Natural killer cell treated with Interleukin-12 subunit alpha and Interleukin-12 subunit beta and Interleukin-15 and Interleukin-18, amount 100 ng/mL, for 72 hours (primary cell): ENCODE measurements at regions not wholly inside any gene's neighbourhood (a gene's known extent, or its start where the extent isn't known, plus 50 kb on each side); places are given as distances from the start of the nearest gene placed in this dataset.
"Not testable (repeated sequence)": the region's sequence is repeated elsewhere in the genome, so short reads cannot be mapped to it uniquely, and the experiment has no call there.

Experiments
- ATAC-seq, 2 donors: fragments of 150-1000 bp; cut with Tn5 transposase in 1 of 2; sonication (Bioruptor Pico), chemical (Tn5 transposase) in 1 of 2; 2 replicates each; pipeline ENCODE4 v1.10.0; 2021
- DNase-seq: peaks from one replicate; pipeline ENCODE4 v3.0.0; 2022; ENCODE audit warnings: low spot score
- H3K27ac Mint-ChIP-seq, 2 donors: 1 replicate in 1 of 2; 2 replicates in 1 of 2; pipeline ENCODE4 v1.8.0; 2022; ENCODE audit warnings: mixed read lengths in 2 of 2, mild to moderate bottlenecking in 1 of 2, moderate library complexity in 1 of 2
- H3K27me3 Mint-ChIP-seq, 2 donors: 1 replicate in 1 of 2; 2 replicates in 1 of 2; pipeline ENCODE4 v1.8.0; 2022; ENCODE audit warnings: mixed read lengths in 2 of 2
- H3K36me3 Mint-ChIP-seq: one replicate; pipeline ENCODE4 v1.8.0; 2022; ENCODE audit warnings: mixed read lengths
- H3K4me1 Mint-ChIP-seq, 2 donors: 1 replicate in 1 of 2; 2 replicates in 1 of 2; pipeline ENCODE4 v1.8.0; 2022; ENCODE audit warnings: low read depth in 2 of 2, mixed read lengths in 2 of 2, mild to moderate bottlenecking in 1 of 2
- H3K4me3 Mint-ChIP-seq: one replicate; pipeline ENCODE4 v1.8.0; 2022; ENCODE audit warnings: mixed read lengths
- H3K9me3 Mint-ChIP-seq: 2 replicates; pipeline ENCODE4 v1.8.0; 2022; ENCODE audit warnings: mixed read lengths

- DNase-seq, H3K4me1 Mint-ChIP-seq, H3K4me3 Mint-ChIP-seq, H3K27ac Mint-ChIP-seq, H3K27me3 Mint-ChIP-seq, H3K9me3 Mint-ChIP-seq, ATAC-seq, H3K36me3 Mint-ChIP-seq: not testable (repeated sequence)
Observed at GRCh38 chr19:23984911-23985310, 70.2 kb downstream of the ZNF726 start.

- H3K27me3 Mint-ChIP-seq: no peaks in the 10 kb centered on the region
- H3K27ac Mint-ChIP-seq: no peak overlapping the region
- DNase-seq (no peak), ATAC-seq (peak in 1 of 2 donors; percentile 59)
- H3K9me3 Mint-ChIP-seq: no peaks in the 10 kb centered on the region
- H3K36me3 Mint-ChIP-seq: no peaks in the 10 kb centered on the region
- H3K4me1 Mint-ChIP-seq: peaks cover 0 to 2% of the 10 kb centered on the region in 2 donors
- no peak overlapping the region for H3K4me3 Mint-ChIP-seq
Observed at GRCh38 chr19:23986623-23987022, 71.9 kb downstream of the ZNF726 start.

GRCh38 chr19:23991170-23991569 is 76.5 kb downstream of the ZNF726 start:
- Mint-ChIP-seq H3K27me3 (no peaks in the 10 kb centered on the region), H3K9me3 (peaks cover 4% of the 10 kb centered on the region)
- no peak for DNase-seq

GRCh38 chr19:23992348-23992747 is 77.7 kb downstream of the ZNF726 start:
- Mint-ChIP-seq H3K4me3 (no peak overlapping the region), H3K4me1 (peaks cover 5 to 12% of the 10 kb centered on the region in 2 donors), H3K27ac (no peak overlapping the region), H3K27me3 (no peaks in the 10 kb centered on the region), H3K9me3 (peaks cover 10% of the 10 kb centered on the region), H3K36me3 (peaks cover 5% of the 10 kb centered on the region)
- no peak for ATAC-seq
- DNase-seq: no peak

More at GRCh38 chr19:23991170-23991569, 76.5 kb downstream of the ZNF726 start:
- Mint-ChIP-seq H3K27ac (no peak overlapping the region), H3K36me3 (no peaks in the 10 kb centered on the region), H3K4me3 (no peak overlapping the region), H3K4me1 (peaks cover 3 to 12% of the 10 kb centered on the region in 2 donors)
- no peak for ATAC-seq

GRCh38 chr19:23993440-23993839 is 78.8 kb downstream of the ZNF726 start:
- ATAC-seq: no peak
- Mint-ChIP-seq H3K9me3 (peaks cover 17% of the 10 kb centered on the region), H3K36me3 (peaks cover 6% of the 10 kb centered on the region), H3K27me3 (no peaks in the 10 kb centered on the region), H3K4me3 (no peak overlapping the region), H3K27ac (no peak overlapping the region), H3K4me1 (peaks cover 5 to 12% of the 10 kb centered on the region in 2 donors)
- DNase-seq: no peak

GRCh38 chr19:23996549-23996948 is 81.9 kb downstream of the ZNF726 start:
- Mint-ChIP-seq H3K4me3 (no peak overlapping the region), H3K4me1 (peaks cover 5 to 11% of the 10 kb centered on the region in 2 donors), H3K36me3 (peaks cover 6% of the 10 kb centered on the region), H3K27me3 (no peaks in the 10 kb centered on the region), H3K27ac (no peak overlapping the region), H3K9me3 (peaks cover 19% of the 10 kb centered on the region)
- DNase-seq: no peak
- no peak for ATAC-seq

GRCh38 chr19:23998568-23998967 is 83.9 kb downstream of the ZNF726 start:
- Mint-ChIP-seq H3K4me1 (peaks cover 0 to 2% of the 10 kb centered on the region in 2 donors), H3K36me3 (peaks cover 6% of the 10 kb centered on the region), H3K27ac (no peak overlapping the region), H3K4me3 (no peak overlapping the region), H3K9me3 (peaks cover 19% of the 10 kb centered on the region), H3K27me3 (no peaks in the 10 kb centered on the region)
- ATAC-seq: no peak
- no peak for DNase-seq

GRCh38 chr19:23999821-24000610 is 85.3 kb downstream of the ZNF726 start:
- H3K9me3 Mint-ChIP-seq: peaks cover 18% of the 10 kb centered on the region
- peaks cover 6% of the 10 kb centered on the region for H3K36me3 Mint-ChIP-seq
- H3K4me1 Mint-ChIP-seq: peaks cover 0 to 2% of the 10 kb centered on the region in 2 donors
- no peak overlapping the region for H3K27ac Mint-ChIP-seq
- DNase-seq (no peak), ATAC-seq (no peak)
- H3K27me3 Mint-ChIP-seq: no peaks in the 10 kb centered on the region
- no peak overlapping the region for H3K4me3 Mint-ChIP-seq

- Mint-ChIP-seq H3K4me3 (no peak overlapping the region), H3K4me1 (peaks cover 0 to 2% of the 10 kb centered on the region in 2 donors), H3K36me3 (peaks cover 6% of the 10 kb centered on the region), H3K27ac (no peak overlapping the region), H3K27me3 (no peaks in the 10 kb centered on the region), H3K9me3 (peaks cover 15% of the 10 kb centered on the region)
- DNase-seq: no peak
- ATAC-seq: no peak
Observed at GRCh38 chr19:24000656-24001055, 86.0 kb downstream of the ZNF726 start.

GRCh38 chr19:24002256-24002945 is 84.6 kb upstream of the ZNF254 start:
- Mint-ChIP-seq H3K27ac (no peak overlapping the region), H3K27me3 (no peaks in the 10 kb centered on the region), H3K4me1 (no peaks in the 10 kb centered on the region), H3K9me3 (peaks cover 8% of the 10 kb centered on the region), H3K36me3 (peaks cover under 1% of the 10 kb centered on the region), H3K4me3 (no peak overlapping the region)
- ATAC-seq (peak in 1 of 2 donors; percentile 20), DNase-seq (no peak)

- no peak overlapping the region for H3K4me3 Mint-ChIP-seq
- H3K4me1 Mint-ChIP-seq: no peaks in the 10 kb centered on the region
- ATAC-seq (no peak), DNase-seq (no peak)
- no peak overlapping the region for H3K27ac Mint-ChIP-seq
- H3K36me3 Mint-ChIP-seq: no peaks in the 10 kb centered on the region
- peaks cover 2% of the 10 kb centered on the region for H3K9me3 Mint-ChIP-seq
- H3K27me3 Mint-ChIP-seq: no peaks in the 10 kb centered on the region
Observed at GRCh38 chr19:24003537-24003936, 83.5 kb upstream of the ZNF254 start.

- no peaks in the 10 kb centered on the region for H3K4me1 Mint-ChIP-seq
- DNase-seq: no peak
- no peak overlapping the region for H3K27ac Mint-ChIP-seq
- H3K36me3 Mint-ChIP-seq: no peaks in the 10 kb centered on the region
- no peak overlapping the region for H3K4me3 Mint-ChIP-seq
- no peaks in the 10 kb centered on the region for H3K9me3 Mint-ChIP-seq
- H3K27me3 Mint-ChIP-seq: no peaks in the 10 kb centered on the region
- no peak for ATAC-seq
Observed at GRCh38 chr19:24004166-24004565, 82.8 kb upstream of the ZNF254 start.

- H3K4me1 Mint-ChIP-seq: peaks cover 8 to 11% of the 10 kb centered on the region in 2 donors
- H3K27ac Mint-ChIP-seq: no peak overlapping the region
Observed at GRCh38 chr19:24029941-24030636, 56.9 kb upstream of the ZNF254 start.

GRCh38 chr19:24032651-24033050 is 54.3 kb upstream of the ZNF254 start:
- H3K27me3 Mint-ChIP-seq: no peaks in the 10 kb centered on the region
- H3K36me3 Mint-ChIP-seq: no peaks in the 10 kb centered on the region
- no peak for ATAC-seq
- H3K27ac Mint-ChIP-seq: peak overlapping the region; percentile 87 to 95
- H3K9me3 Mint-ChIP-seq: no peaks in the 10 kb centered on the region
- DNase-seq: no peak
- H3K4me1 Mint-ChIP-seq: peaks cover 23 to 29% of the 10 kb centered on the region in 2 donors
- peak overlapping the region; percentile 96 for H3K4me3 Mint-ChIP-seq

More at GRCh38 chr19:24029941-24030636, 56.9 kb upstream of the ZNF254 start:
- no peak for DNase-seq
- Mint-ChIP-seq H3K36me3 (no peaks in the 10 kb centered on the region), H3K4me3 (no peak overlapping the region), H3K27me3 (no peaks in the 10 kb centered on the region), H3K9me3 (no peaks in the 10 kb centered on the region)
- ATAC-seq: no peak
